ENCODE measurements at regions not wholly inside any gene's neighbourhood (a gene's known extent, or its start where the extent isn't known, plus 50 kb on each side); places are given as distances from the start of the nearest gene placed in this dataset.
A peak's percentile ranks its signal among the peaks of the same experiment; 100 is the strongest.

GRCh38 chr13:40477623-40478608 lies 188.5 kb downstream of the FOXO1 start:
- no peak for TF ChIP-seq CTCF (IDR thresholded peaks at IDR 0.05)
- no peak for TF ChIP-seq POLR2A (IDR thresholded peaks at IDR 0.05)
- peak; percentile 48 for TF ChIP-seq POLR2AphosphoS5 (IDR thresholded peaks at IDR 0.05)
